Panc1 (cell line): ENCODE measurements at regions not wholly inside any gene's neighbourhood (a gene's known extent, or its start where the extent isn't known, plus 50 kb on each side); places are given as distances from the start of the nearest gene placed in this dataset.

Experiments
- POLR2AphosphoS5 ChIP-seq: IDR thresholded peaks from 2 replicates; pipeline ENCODE4 v1.6.1; 2012; ENCODE audit warnings: mild to moderate bottlenecking, low read depth, low read length, moderate library complexity
- TF ChIP-seq, protein P1 (sequence below): fragments of 450-650 bp; IDR thresholded peaks from 2 replicates; pipeline ENCODE4 v1.5.1; 2017; ENCODE audit warnings: mild to moderate bottlenecking

GRCh38 chr5:73328640-73329039, 119.9 kb downstream of the FOXD1 start:
- TF ChIP-seq, protein P1, sequence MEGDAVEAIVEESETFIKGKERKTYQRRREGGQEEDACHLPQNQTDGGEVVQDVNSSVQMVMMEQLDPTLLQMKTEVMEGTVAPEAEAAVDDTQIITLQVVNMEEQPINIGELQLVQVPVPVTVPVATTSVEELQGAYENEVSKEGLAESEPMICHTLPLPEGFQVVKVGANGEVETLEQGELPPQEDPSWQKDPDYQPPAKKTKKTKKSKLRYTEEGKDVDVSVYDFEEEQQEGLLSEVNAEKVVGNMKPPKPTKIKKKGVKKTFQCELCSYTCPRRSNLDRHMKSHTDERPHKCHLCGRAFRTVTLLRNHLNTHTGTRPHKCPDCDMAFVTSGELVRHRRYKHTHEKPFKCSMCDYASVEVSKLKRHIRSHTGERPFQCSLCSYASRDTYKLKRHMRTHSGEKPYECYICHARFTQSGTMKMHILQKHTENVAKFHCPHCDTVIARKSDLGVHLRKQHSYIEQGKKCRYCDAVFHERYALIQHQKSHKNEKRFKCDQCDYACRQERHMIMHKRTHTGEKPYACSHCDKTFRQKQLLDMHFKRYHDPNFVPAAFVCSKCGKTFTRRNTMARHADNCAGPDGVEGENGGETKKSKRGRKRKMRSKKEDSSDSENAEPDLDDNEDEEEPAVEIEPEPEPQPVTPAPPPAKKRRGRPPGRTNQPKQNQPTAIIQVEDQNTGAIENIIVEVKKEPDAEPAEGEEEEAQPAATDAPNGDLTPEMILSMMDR: no peak
- TF ChIP-seq POLR2AphosphoS5: no peak
